AG04449 (cell line): ENCODE measurements at regions not wholly inside any gene's neighbourhood (a gene's known extent, or its start where the extent isn't known, plus 50 kb on each side); places are given as distances from the start of the nearest gene placed in this dataset.
"Not testable (repeated sequence)": the region's sequence is repeated elsewhere in the genome, so short reads cannot be mapped to it uniquely, and the experiment has no call there.

Source experiments
- CTCF ChIA-PET: fragments of 350-600 bp; formaldehyde crosslinking; extraction: SDS; loops from one replicate; lab custom pipeline; 2021; ENCODE audit warnings: antibody characterized with exemption; lab: Yijun Ruan, JAX
- POLR2A ChIA-PET: fragments of 400-600, 350-600 bp; formaldehyde crosslinking; extraction: SDS; loops from one replicate; lab custom pipeline; 2020; ENCODE audit warnings: antibody characterized with exemption, inconsistent platforms; lab: Yijun Ruan, JAX
- DNase-seq: peaks from one replicate; pipeline ENCODE4 v3.0.0-alpha.2; 2010; ENCODE audit warnings: low read depth, low spot score
- H3K4me3 ChIP-seq: 2 replicates; pipeline ENCODE4 v1.5.1; 2011; ENCODE audit warnings: low read depth, mild to moderate bottlenecking, control low read depth, low read length
- CTCF ChIP-seq: IDR thresholded peaks from one replicate; pipeline ENCODE4 v1.5.1; 2011; ENCODE audit warnings: mild to moderate bottlenecking, moderate library complexity, low read length, control low read depth, inconsistent platforms; ENCODE audit not compliant: insufficient read depth; ENCODE audit errors: missing control alignments

DNA sequence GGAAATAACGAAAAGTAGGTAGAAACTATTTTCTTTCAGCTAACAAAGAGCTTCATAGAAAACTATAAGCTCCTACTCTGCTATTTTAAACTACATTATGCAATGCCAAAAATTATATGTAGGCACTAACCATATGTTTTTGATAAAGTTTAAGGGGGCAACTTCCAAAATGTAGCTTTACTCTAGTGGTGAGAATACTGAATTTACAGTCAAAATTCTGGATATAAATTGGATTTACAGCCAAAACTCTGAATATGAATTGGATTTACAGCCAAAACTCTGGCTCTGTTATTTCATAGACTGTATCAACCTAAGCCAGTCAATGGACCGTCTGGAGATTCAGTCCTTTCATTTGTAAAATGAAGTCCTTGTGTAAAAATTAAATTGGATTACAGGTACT lies 86.8 kb upstream of the ANK3 start:
- TF ChIP-seq CTCF: no peak
- ChIA-PET POLR2A (no interaction called here), CTCF (no interaction called here)
- no peak overlapping the region for H3K4me3 ChIP-seq
- DNase-seq: no peak

DNA sequence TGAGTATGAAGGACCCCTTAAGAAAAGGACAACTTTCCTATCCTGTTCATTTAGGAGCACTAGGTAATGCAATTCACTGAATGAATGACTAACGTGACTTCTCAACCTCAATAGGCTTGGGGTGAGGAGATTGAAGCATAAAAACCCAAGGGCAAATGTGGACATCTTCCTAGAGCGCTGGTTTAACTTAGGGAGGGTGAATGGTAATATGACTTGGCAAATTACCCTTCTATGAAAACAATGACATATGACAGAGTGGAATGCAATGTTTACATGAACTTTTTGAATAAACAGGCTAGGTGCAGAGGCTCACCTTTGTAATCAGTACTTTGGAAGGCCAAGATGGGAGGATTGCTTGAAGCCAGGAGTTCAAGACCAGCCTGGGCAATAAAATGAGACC lies 83.9 kb upstream of the ANK3 start:
- CTCF ChIA-PET: no interaction called here
- TF ChIP-seq CTCF: no peak
- POLR2A ChIA-PET: no interaction called here
- no peak overlapping the region for H3K4me3 ChIP-seq
- no peak for DNase-seq

DNA sequence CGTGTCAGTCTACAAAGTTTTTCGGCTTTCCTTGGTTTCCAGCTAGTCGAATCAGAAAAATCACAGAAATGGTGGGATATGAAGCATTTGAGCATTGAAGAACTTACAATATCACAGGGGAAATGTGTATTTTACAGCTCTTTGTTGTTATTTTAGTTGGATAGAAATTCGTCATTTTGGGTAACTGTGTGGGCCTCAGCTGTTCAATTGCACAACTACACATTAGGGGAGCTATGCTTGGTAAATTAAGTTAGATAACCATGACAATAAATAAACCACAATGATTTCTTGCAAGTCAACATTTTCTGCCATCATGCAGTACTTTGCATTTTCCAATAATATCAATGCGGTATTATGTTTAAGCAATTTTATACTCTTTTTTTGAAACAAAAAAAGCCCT lies 80.4 kb upstream of the ANK3 start:
- CTCF ChIA-PET: no interaction called here
- DNase-seq: no peak
- POLR2A ChIA-PET: no interaction called here

GRCh38 chr10:60469147-60469546 lies 79.5 kb upstream of the ANK3 start:
- DNase-seq, POLR2A ChIA-PET, H3K4me3 ChIP-seq, CTCF ChIA-PET: not testable (repeated sequence)

More for the DNA sequence above, 80.4 kb upstream of the ANK3 start:
- H3K4me3 ChIP-seq: no peak overlapping the region
- no peak for TF ChIP-seq CTCF

DNA sequence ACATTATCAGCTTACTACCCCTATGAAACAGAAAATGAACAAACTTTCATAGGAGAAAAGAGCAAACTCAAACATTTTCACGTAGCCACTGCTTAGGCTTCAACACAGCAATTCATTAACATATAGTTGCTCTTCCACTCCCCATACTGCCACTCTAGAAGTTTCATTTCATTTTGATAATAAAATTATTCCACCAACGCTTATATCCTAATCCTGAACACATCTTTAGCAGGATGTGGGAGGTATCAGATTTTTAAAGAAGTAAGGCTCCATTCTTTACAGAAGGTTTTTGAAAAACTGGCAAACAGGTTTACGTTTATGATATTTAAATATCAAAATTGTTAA lies 77.5 kb upstream of the ANK3 start:
- POLR2A ChIA-PET: no interaction called here
- DNase-seq: no peak
- no peak overlapping the region for H3K4me3 ChIP-seq
- TF ChIP-seq CTCF: no peak
- CTCF ChIA-PET: interaction anchor here (1.1 to 1.9 kb wide), 2 partner anchors 22 to 180 kb away, joined by 3 to 4 read pairs; no protein-coding TSS in a partner anchor

DNA sequence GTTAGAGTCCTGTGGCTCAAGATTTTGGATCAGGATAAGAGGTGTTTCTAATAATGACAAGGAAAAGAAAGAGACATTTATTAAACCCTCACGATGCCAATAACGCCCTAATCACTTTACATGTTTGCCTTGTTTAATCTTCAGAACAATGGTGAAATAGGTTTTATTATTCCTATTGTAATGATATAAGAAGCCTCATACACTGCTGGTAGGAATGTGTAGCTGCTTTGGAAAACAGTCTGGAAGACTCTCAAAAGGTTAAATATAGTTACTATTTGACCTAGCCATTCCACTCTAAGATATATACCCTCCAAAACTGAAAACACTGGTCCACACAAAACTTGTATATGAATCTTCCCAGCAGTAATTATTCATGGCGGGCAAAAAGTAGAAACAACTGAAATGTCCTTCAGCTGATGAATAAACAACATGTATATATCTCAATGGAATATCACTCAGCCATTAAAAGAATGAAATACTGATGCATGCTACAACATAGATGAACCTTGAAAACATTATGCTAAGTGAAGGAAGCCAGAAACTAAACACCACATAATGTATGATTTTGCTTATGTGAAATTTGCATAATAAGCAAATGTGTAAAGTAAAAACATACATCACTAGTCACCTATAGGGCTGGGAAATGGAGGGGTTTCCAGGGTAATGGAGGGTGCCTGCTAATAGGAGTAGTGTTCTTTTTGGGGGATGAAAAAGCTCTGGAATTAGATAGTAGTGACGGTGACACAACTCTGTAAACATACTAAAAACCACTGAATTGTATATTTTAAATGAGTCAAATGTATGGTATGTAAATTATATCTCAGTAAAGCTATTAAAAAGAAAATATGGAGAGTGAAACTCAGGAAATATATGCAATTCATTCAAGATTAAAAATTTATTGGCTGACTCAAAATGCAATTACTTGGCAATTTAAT lies 76.9 kb upstream of the ANK3 start:
- DNase-seq: no peak
- TF ChIP-seq CTCF: no peak
- no peak overlapping the region for H3K4me3 ChIP-seq
- ChIA-PET POLR2A (no interaction called here), CTCF (interaction anchor here (1.1 to 1.9 kb wide), 3 partner anchors 14 to 180 kb away, joined by 3 to 4 read pairs (median 4); no protein-coding TSS in a partner anchor)
